ENCODE measurements at regions not wholly inside any gene's neighbourhood (a gene's known extent, or its start where the extent isn't known, plus 50 kb on each side); places are given as distances from the start of the nearest gene placed in this dataset.

GRCh38 chr2:16615687-16616615 lies 49.7 kb downstream of the CYRIA start:
- DNase-seq (ENCODE audit: extremely low read depth, low read depth, low spot score), result no peak

GRCh38 chr2:16615246-16615645 lies 50.4 kb downstream of the CYRIA start:
- DNase-seq (ENCODE audit: extremely low read depth, low read depth, low spot score), result no peak

GRCh38 chr2:16614314-16614860 lies 51.2 kb downstream of the CYRIA start:
- DNase-seq (ENCODE audit: extremely low read depth, low read depth, low spot score), result no peak

- no peak for DNase-seq (ENCODE audit: extremely low read depth, low read depth, low spot score)
Observed at GRCh38 chr2:16613539-16614011, 52.1 kb downstream of the CYRIA start.

GRCh38 chr2:16612490-16612889 lies 53.1 kb downstream of the CYRIA start:
- DNase-seq (ENCODE audit: extremely low read depth, low read depth, low spot score), result no peak

- no peak for DNase-seq (ENCODE audit: extremely low read depth, low read depth, low spot score)
Observed at GRCh38 chr2:16609786-16610185, 55.8 kb downstream of the CYRIA start.

- DNase-seq (ENCODE audit: extremely low read depth, low read depth, low spot score), result no peak
Observed at GRCh38 chr2:16608661-16609643, 56.7 kb downstream of the CYRIA start.

GRCh38 chr2:16607301-16607700 lies 58.3 kb downstream of the CYRIA start:
- DNase-seq (ENCODE audit: extremely low read depth, low read depth, low spot score), result no peak

- DNase-seq (ENCODE audit: extremely low read depth, low read depth, low spot score), result no peak
Observed at GRCh38 chr2:16604236-16604635, 61.4 kb downstream of the CYRIA start.

GRCh38 chr2:16591370-16591933 lies 74.2 kb downstream of the CYRIA start:
- no peak for DNase-seq (ENCODE audit: extremely low read depth, low read depth, low spot score)

GRCh38 chr2:16589465-16589864 lies 76.2 kb downstream of the CYRIA start:
- no peak for DNase-seq (ENCODE audit: extremely low read depth, low read depth, low spot score)

GRCh38 chr2:16588565-16588964 lies 77.1 kb downstream of the CYRIA start:
- DNase-seq (ENCODE audit: extremely low read depth, low read depth, low spot score), result no peak

- no peak for DNase-seq (ENCODE audit: extremely low read depth, low read depth, low spot score)
Observed at GRCh38 chr2:16587601-16588000, 78.0 kb downstream of the CYRIA start.

GRCh38 chr2:16584824-16585540 lies 80.7 kb downstream of the CYRIA start:
- no peak for DNase-seq (ENCODE audit: extremely low read depth, low read depth, low spot score)

- no peak for DNase-seq (ENCODE audit: extremely low read depth, low read depth, low spot score)
Observed at GRCh38 chr2:16584084-16584483, 81.5 kb downstream of the CYRIA start.

- DNase-seq (ENCODE audit: extremely low read depth, low read depth, low spot score), result no peak
Observed at GRCh38 chr2:16581241-16581640, 84.4 kb downstream of the CYRIA start.

GRCh38 chr2:16578081-16578480 lies 87.6 kb downstream of the CYRIA start:
- DNase-seq (ENCODE audit: extremely low read depth, low read depth, low spot score), result no peak

- no peak for DNase-seq (ENCODE audit: extremely low read depth, low read depth, low spot score)
Observed at GRCh38 chr2:16570516-16570915, 95.1 kb downstream of the CYRIA start.

GRCh38 chr2:16568998-16569784 lies 96.4 kb downstream of the CYRIA start:
- no peak for DNase-seq (ENCODE audit: extremely low read depth, low read depth, low spot score)

Data from glomerular endothelial cell (primary cell).